HUES64 (cell line): ENCODE measurements at regions not wholly inside any gene's neighbourhood (a gene's known extent, or its start where the extent isn't known, plus 50 kb on each side); places are given as distances from the start of the nearest gene placed in this dataset.

Experiments used
- H3K27ac ChIP-seq: 2 replicates; pipeline ENCODE4 v1.7.0; 2013; ENCODE audit warnings: low read depth, low read length, inconsistent platforms
- H3K27me3 ChIP-seq: 2 replicates; pipeline ENCODE4 v1.6.1; 2013; ENCODE audit warnings: mild to moderate bottlenecking, low read length; ENCODE audit not compliant: insufficient read depth
- H3K36me3 ChIP-seq: 2 replicates; pipeline ENCODE4 v1.6.1; 2013; ENCODE audit warnings: mild to moderate bottlenecking, low read length; ENCODE audit not compliant: insufficient read depth
- H3K4me1 ChIP-seq: 2 replicates; pipeline ENCODE4 v1.6.1; 2013; ENCODE audit warnings: mild to moderate bottlenecking, low read length, moderate library complexity; ENCODE audit not compliant: insufficient read depth
- H3K4me3 ChIP-seq: 2 replicates; pipeline ENCODE4 v1.5.1; 2013; ENCODE audit warnings: mild to moderate bottlenecking, low read length, moderate library complexity
- H3K9ac ChIP-seq: 2 replicates; pipeline ENCODE4 v1.6.1; 2013; ENCODE audit warnings: mild to moderate bottlenecking, low read depth, low read length
- H3K9me3 ChIP-seq: 2 replicates; pipeline ENCODE4 v1.6.1; 2013; ENCODE audit warnings: low read depth, low read length; ENCODE audit not compliant: insufficient read depth
- WGBS: fragments of 150-250, 120-280 bp; methylation state at CpG from one replicate; pipeline ENCODE4 v1.1.7; 2013; ENCODE audit warnings: missing lambda C conversion rate; 5-methylcytosine and 5-hydroxymethylcytosine counted together

- 48% methylated on average over 1 of the region's 1 CpG for WGBS
- Histone ChIP-seq H3K4me1 (no peaks in the 10 kb centered on the region), H3K9me3 (no peaks in the 10 kb centered on the region), H3K9ac (no peak overlapping the region), H3K27ac (no peak overlapping the region), H3K27me3 (no peaks in the 10 kb centered on the region), H3K4me3 (no peak overlapping the region), H3K36me3 (no peaks in the 10 kb centered on the region)
Observed at GRCh38 chr6:88367248-88367647, 201.1 kb upstream of the CNR1 start.

DNA sequence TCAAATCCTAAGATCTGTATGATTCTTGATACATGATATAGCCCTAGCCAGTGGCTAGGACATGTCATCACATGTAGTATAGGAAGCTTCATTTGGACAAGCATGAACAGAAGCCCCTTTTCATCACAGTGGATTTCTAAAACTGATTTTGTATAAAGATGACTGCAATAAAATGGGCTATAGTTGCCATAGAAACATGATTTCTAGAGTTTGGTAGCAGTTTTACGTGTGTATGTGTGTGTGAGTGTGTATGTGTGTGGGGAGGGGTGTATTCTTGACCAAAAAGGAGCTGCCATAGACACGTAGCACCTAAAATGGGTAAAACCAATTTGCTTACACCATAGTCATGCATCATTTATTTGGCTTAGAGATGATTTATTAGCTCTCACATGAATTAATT is 200.5 kb upstream of the CNR1 start:
- no peak overlapping the region for H3K4me3 ChIP-seq
- H3K27ac ChIP-seq: no peak overlapping the region
- H3K27me3 ChIP-seq: no peaks in the 10 kb centered on the region
- H3K4me1 ChIP-seq: 0 out of 2 replicates have a peak, but pooled peaks cover under 1% of the 10 kb centered on the region
- no peaks in the 10 kb centered on the region for H3K9me3 ChIP-seq
- WGBS: 92% methylated on average over 1 of the region's 2 CpGs
- no peak overlapping the region for H3K9ac ChIP-seq
- H3K36me3 ChIP-seq: no peaks in the 10 kb centered on the region

DNA sequence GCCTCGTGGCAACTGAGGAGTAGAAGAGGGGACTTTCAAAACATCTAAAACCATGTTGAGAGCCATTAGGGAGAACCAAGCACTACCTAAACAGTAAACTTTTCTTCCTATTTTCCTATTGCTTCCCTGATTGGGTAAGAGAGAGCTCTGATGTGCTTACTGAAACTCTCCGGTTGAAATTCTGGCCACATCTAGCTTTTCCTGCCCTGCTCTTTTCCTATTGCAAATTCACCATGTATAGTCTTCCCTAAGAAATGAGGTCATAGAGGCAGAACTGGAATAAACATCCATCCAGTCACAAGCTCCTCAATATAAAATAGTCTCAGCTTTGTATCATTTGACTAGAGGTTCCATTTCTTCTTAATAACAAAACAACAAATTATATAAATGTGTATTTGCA is 199.5 kb upstream of the CNR1 start:
- no peaks in the 10 kb centered on the region for H3K27me3 ChIP-seq
- H3K4me1 ChIP-seq: peaks cover 6% of the 10 kb centered on the region; the same call in 1 of the 2 replicates
- H3K27ac ChIP-seq: no peak overlapping the region
- H3K9me3 ChIP-seq: no peaks in the 10 kb centered on the region
- no peaks in the 10 kb centered on the region for H3K36me3 ChIP-seq
- H3K4me3 ChIP-seq: no peak overlapping the region
- WGBS: 95% methylated on average over 2 of the region's 2 CpGs
- H3K9ac ChIP-seq: no peak overlapping the region

DNA sequence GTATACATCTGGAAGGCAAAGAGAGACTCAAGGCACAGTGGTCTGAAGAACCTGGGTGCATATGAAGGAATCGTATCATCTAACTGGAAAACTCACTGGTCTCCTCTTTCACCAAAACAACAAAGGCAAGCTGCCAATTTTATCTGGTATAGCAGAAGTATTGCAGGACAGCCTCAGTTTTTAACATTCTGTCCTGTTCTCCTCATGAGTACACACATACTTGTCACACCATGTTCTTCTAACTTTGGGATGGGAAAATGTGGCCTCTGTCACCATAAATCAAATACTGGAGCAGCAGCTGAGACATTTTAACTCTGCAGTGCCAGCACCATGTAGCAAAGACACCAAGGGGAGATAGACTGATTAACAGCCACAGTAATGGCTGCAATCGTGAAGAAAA is 199.1 kb upstream of the CNR1 start:
- peaks cover 8% of the 10 kb centered on the region for H3K4me1 ChIP-seq
- no peak overlapping the region for H3K4me3 ChIP-seq
- H3K27ac ChIP-seq: no peak overlapping the region
- H3K9me3 ChIP-seq: no peaks in the 10 kb centered on the region
- no peaks in the 10 kb centered on the region for H3K36me3 ChIP-seq
- H3K9ac ChIP-seq: no peak overlapping the region
- H3K27me3 ChIP-seq: no peaks in the 10 kb centered on the region
- 92% methylated on average over 2 of the region's 2 CpGs for WGBS

DNA sequence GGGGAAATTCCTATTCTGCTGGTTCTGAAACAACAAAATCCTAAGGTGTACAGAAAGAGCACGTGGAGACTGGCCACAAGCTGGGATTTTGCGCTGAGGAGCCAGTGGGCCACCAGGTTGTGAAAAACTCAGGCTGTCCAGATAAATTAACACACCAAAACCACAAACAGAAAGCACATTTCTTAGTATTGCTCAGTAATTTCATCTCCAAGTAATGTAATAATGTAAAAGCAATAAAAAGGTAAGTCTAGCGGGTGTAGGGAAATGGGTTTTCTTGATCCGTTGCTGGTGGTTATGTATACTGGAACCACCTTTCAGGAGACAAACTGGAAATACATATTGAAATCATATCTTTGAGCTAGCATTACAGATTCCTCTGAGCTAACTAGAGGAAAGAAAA is 195.6 kb upstream of the CNR1 start:
- Histone ChIP-seq H3K4me3 (no peak overlapping the region), H3K27me3 (no peaks in the 10 kb centered on the region), H3K9me3 (no peaks in the 10 kb centered on the region), H3K9ac (no peak overlapping the region), H3K36me3 (no peaks in the 10 kb centered on the region), H3K27ac (no peak overlapping the region), H3K4me1 (peaks cover 12% of the 10 kb centered on the region)
- WGBS: 92% methylated on average over 2 of the region's 4 CpGs

- H3K4me1 ChIP-seq: peaks cover 12% of the 10 kb centered on the region
- H3K27ac ChIP-seq: no peak overlapping the region
- H3K4me3 ChIP-seq: no peak overlapping the region
- no peaks in the 10 kb centered on the region for H3K36me3 ChIP-seq
- no peak overlapping the region for H3K9ac ChIP-seq
- no peaks in the 10 kb centered on the region for H3K9me3 ChIP-seq
- H3K27me3 ChIP-seq: no peaks in the 10 kb centered on the region
- 78% methylated on average over 3 of the region's 3 CpGs for WGBS
Observed at GRCh38 chr6:88361298-88361697, 195.2 kb upstream of the CNR1 start.

DNA sequence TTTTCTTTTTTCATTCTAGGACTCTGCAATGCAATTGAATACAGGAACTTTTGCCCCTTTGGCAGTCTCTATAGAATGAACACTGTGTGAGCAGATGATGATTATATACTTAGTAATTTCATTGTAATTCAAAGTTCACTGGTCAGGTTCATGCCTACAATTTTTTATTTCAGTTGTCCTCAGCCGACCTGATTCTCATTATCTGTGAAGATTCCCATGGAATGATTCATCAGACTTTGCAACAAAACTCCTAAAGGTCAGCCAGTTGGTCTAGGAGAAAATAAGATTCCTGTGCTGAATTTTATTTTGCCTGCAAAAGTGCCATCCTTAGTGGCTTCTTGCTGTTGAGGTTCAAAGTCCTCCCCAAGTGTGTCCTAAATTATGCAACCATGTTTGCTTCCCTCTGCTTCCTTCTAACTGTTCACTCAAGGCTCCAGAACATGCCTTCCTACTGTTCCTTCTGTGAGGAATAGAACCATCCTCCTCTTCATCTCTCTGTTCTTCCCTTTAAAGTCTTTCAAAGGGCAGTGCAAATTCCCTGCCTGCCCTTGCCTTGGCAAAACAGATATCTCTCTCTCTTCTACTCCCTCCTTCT is 194.2 kb upstream of the CNR1 start:
- WGBS: 69% methylated on average over 1 of the region's 1 CpG
- Histone ChIP-seq H3K27me3 (no peaks in the 10 kb centered on the region), H3K4me3 (no peak overlapping the region), H3K9me3 (no peaks in the 10 kb centered on the region), H3K27ac (no peak overlapping the region), H3K4me1 (peaks cover 12% of the 10 kb centered on the region), H3K9ac (no peak overlapping the region), H3K36me3 (no peaks in the 10 kb centered on the region)

DNA sequence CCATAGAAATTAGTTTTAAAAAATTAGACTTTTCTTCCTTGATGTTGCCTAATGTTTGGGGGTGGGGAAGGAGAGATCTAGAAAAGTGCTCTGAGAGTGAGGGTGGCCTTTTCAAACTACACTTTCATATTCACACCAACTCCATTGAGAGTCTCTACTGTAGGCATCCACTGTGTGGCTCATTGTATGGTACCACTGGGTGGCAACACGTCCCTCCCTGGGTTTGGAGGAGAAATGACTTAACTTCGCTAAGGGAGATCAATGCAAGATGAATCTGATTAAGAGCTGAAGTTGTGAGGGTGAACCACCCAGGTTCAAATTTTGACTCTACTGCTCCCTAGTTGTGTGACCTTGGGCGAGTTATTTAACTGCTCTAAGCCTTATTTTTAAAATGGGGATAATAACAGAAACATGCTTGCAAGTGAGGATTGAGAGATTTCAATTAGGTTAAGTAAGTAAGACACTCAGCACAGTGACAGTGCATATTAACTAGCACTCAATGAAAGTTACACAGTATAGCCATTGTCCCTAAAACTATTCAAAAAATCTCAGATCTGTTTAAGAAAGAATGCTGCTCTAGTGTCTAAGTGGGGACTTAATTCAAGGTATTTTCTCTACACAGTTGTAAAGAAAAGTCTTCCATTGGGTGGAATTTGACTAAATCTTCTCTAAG is 193.5 kb upstream of the CNR1 start:
- Histone ChIP-seq H3K4me1 (peaks cover 12% of the 10 kb centered on the region), H3K9ac (no peak overlapping the region), H3K36me3 (no peaks in the 10 kb centered on the region), H3K4me3 (no peak overlapping the region), H3K9me3 (no peaks in the 10 kb centered on the region), H3K27me3 (no peaks in the 10 kb centered on the region), H3K27ac (no peak overlapping the region)
- WGBS: 71% methylated on average over 3 of the region's 3 CpGs

- Histone ChIP-seq H3K27ac (no peak overlapping the region), H3K9me3 (no peaks in the 10 kb centered on the region)
Observed at GRCh38 chr6:88358846-88359245, 192.7 kb upstream of the CNR1 start.

DNA sequence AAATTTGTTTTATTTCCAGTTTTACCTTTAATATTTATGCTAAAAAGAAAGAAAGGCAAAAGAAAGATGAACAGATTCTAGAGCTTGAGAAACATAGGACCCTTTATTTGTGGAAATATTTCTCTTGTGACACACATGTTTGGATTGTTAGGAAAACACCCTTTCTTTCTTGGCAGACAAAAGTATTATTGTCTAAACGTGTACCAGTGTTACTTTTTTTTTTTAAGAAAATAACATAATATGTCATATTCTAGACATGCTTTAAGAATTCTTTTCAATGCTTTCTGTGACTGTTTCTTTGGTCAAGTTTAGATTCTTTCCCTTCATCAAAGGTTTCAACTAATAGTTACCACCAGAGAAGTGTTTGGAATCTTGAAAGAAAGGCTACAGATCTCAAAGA is 183.4 kb upstream of the CNR1 start:
- H3K4me3 ChIP-seq: no peak overlapping the region
- H3K9me3 ChIP-seq: peaks cover 14% of the 10 kb centered on the region
- H3K4me1 ChIP-seq: no peaks in the 10 kb centered on the region
- no peaks in the 10 kb centered on the region for H3K36me3 ChIP-seq
- no peaks in the 10 kb centered on the region for H3K27me3 ChIP-seq
- H3K27ac ChIP-seq: no peak overlapping the region
- no CpG with 5 or more reads among the region's 1 CpG for WGBS
- no peak overlapping the region for H3K9ac ChIP-seq

More at GRCh38 chr6:88358846-88359245, 192.7 kb upstream of the CNR1 start:
- Histone ChIP-seq H3K36me3 (no peaks in the 10 kb centered on the region), H3K4me3 (no peak overlapping the region), H3K9ac (no peak overlapping the region), H3K4me1 (peaks cover 12% of the 10 kb centered on the region), H3K27me3 (no peaks in the 10 kb centered on the region)

- no peaks in the 10 kb centered on the region for H3K36me3 ChIP-seq
- H3K9me3 ChIP-seq: no peaks in the 10 kb centered on the region
Observed at GRCh38 chr6:88342336-88342735, 176.2 kb upstream of the CNR1 start.

DNA sequence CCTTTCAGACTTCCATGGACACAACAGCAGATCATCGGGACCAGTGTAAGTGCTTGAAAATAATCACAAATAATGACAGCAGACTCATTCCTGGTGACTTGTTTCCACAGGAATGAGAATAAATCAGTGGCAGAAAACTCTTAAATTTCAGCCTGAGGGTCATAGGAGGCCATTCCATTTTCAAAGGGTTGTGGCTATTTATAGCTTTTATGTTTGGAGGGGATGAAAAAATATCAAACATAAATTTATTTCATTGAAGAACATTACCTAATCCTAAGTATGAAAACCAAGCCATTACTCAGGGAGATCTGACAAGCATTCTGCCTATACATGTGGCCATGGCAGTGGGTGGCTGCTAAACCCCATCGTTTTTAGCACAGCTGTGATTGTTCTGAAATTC is 173.6 kb upstream of the CNR1 start:
- no peak overlapping the region for H3K27ac ChIP-seq
- no peaks in the 10 kb centered on the region for H3K9me3 ChIP-seq
- H3K4me1 ChIP-seq: no peaks in the 10 kb centered on the region
- H3K27me3 ChIP-seq: no peaks in the 10 kb centered on the region
- H3K9ac ChIP-seq: no peak overlapping the region
- 88% methylated on average over 2 of the region's 2 CpGs for WGBS
- H3K36me3 ChIP-seq: no peaks in the 10 kb centered on the region
- no peak overlapping the region for H3K4me3 ChIP-seq

More at GRCh38 chr6:88342336-88342735, 176.2 kb upstream of the CNR1 start:
- Histone ChIP-seq H3K9ac (no peak overlapping the region), H3K27me3 (no peaks in the 10 kb centered on the region), H3K4me3 (no peak overlapping the region), H3K4me1 (no peaks in the 10 kb centered on the region), H3K27ac (no peak overlapping the region)
- WGBS: 89% methylated on average over 2 of the region's 3 CpGs
